Adrenal gland (tissue), 9 donors: ENCODE measurements at regions not wholly inside any gene's neighbourhood (a gene's known extent, or its start where the extent isn't known, plus 50 kb on each side); places are given as distances from the start of the nearest gene placed in this dataset.

Experiments
- DNase-seq, 7 donors: peaks; one replicate each; pipeline ENCODE4 v3.0.0-alpha.2; 2019 to 2020
- H3K27ac ChIP-seq, 5 donors: fragments of 200-600 bp; sonication (generic) in 4 of 5; 1 replicate in 3 of 5; 2 replicates in 2 of 5; pipeline versions ENCODE4 v1.5.1 to v1.8.0; 2016 to 2020; ENCODE audit warnings: mild to moderate bottlenecking in 1 of 5
- H3K27me3 ChIP-seq: fragments of 200-600 bp; 2 replicates; pipeline ENCODE4 v1.8.0; 2021
- H3K36me3 ChIP-seq, 2 donors: fragments of 200-600 bp; replicated peaks in 1 of 2; 1 replicate in 1 of 2; 2 replicates in 1 of 2; pipeline versions ENCODE4 v1.5.1 to v1.8.0; 2018 to 2022
- H3K4me1 ChIP-seq, 2 donors: fragments of 200-600 bp; replicated peaks in 1 of 2; 1 replicate in 1 of 2; 2 replicates in 1 of 2; pipeline versions ENCODE4 v1.5.1 to v1.8.0; 2018 to 2021
- H3K4me3 ChIP-seq, 4 donors: fragments of 200-600 bp; sonication (generic) in 3 of 4; one replicate each; pipeline ENCODE4 v1.5.1; 2016 to 2018
- H3K9me3 ChIP-seq, 3 donors: fragments of 200-600 bp; sonication (generic) in 1 of 3; replicated peaks in 1 of 3; 1 replicate in 2 of 3; 2 replicates in 1 of 3; pipeline versions ENCODE4 v1.5.1 to v1.8.0; 2016 to 2021
- POLR2A ChIP-seq, 2 donors: fragments of 450-650 bp; IDR thresholded peaks; one replicate each; pipeline ENCODE4 v1.6.1; 2017; ENCODE audit warnings: antibody characterized with exemption in 2 of 2, mild to moderate bottlenecking in 2 of 2, moderate library complexity in 1 of 2
- WGBS, 4 donors: extraction: QIAGEN DNeasy Blood & Tissue Kit in 2 of 4; methylation state at CpG; one replicate each; pipeline versions ENCODE4 v1.1.5 to v1.1.7; 2013 to 2017; 5-methylcytosine and 5-hydroxymethylcytosine counted together
- intact Hi-C, 2 donors: fragments of 100-400 bp; cut with DNase I; formaldehyde crosslinking; loops; one replicate each; pipeline versions ENCODE4 v1.14.1 to v1.15.0; 2022 to 2023
- TF ChIP-seq, protein P1 (sequence below), 6 experiments: fragments of 450-650 bp in 4 of 6; fragments of 200-600 bp in 2 of 6; sonication (generic) in 1 of 6; IDR thresholded peaks; 1 replicate in 5 of 6; 2 replicates in 1 of 6; pipeline versions ENCODE4 v1.5.1 to v1.8.0; 2016 to 2021; ENCODE audit warnings: antibody characterized with exemption in 6 of 6, mild to moderate bottlenecking in 2 of 6, moderate library complexity in 1 of 6
- donor health status: healthy with polysubstance abuse.
- donor health status: Bipolar disorder and iron deficiency.
- donor health status: DM: yes; HTN: yes; CAD: no.
- donor health status: DM: no; HTN: no; CAD: no.
- donor health status: DM: no; HTN: no; CAD: no.

DNA sequence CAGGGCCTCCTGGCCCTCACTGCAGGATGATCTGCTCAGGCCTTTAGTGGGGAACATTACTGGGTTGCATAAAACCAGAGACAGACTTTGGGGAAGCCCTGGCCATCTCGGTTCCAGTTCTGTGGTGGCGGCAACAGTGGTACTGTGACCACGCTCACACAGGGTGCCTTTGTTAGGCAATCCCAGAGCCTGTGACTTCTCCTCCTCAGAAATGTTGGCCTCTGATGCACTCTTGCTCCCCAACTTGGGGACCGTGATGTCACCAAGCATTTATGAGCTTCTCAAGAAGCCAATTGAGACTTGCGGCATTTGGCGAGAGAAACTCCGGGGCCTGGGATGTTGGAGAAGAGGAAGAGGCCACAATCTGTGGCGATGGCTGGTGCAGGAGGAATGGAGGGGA, 80.9 kb upstream of the PKDCC start:
- no peaks in the 10 kb centered on the region for H3K9me3 ChIP-seq
- H3K27ac ChIP-seq: peak overlapping the region in 3 of 5 donors; percentile 4 to 90 (median 79)
- peak in 2 of 7 donors; percentile 14 to 64 for DNase-seq
- no peaks in the 10 kb centered on the region for H3K36me3 ChIP-seq
- TF ChIP-seq POLR2A (IDR thresholded peaks at IDR 0.05): no peak
- no peak overlapping the region for H3K4me3 ChIP-seq
- H3K4me1 ChIP-seq: peaks cover 0 to 34% of the 10 kb centered on the region in 2 donors
- WGBS, 4 donors: 67 to 81% (median 80%) methylated on average over 7 to 8 of the region's 8 CpGs
- H3K27me3 ChIP-seq: no peaks in the 10 kb centered on the region
- intact Hi-C loops: no loop called here

DNA sequence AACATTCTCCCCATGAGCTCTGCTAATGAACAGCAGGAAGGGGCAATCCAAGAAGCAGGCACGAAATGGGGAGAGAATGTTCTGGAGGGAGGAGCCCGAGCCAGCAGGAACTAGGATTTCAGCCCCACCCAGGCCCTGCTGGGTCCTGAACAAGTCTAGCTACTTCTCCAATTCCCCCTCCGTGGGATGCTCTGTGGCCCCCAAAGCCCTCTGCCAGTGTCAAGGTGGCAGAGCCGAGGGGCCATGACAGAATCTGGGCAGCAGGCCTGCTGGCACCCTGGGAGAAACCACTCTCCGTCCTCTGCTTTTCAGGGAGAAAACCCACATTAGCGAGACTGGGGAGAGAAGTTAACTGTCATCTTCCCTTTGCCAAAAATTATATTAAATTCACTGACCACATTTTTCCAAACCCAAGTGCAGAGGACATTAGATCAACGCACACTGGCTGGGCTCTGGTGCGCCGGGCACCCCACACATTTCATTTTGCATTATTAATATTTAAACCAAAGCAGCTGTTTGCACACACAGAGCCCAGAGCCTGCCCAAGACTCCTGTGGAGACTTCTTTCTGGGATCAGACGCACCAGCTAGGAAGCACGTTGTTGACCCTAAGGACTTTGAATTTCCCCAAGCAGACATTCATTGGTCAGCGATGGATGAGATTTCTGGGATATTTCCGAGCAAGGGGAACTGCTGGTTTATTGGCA, 80.2 kb upstream of the PKDCC start:
- Histone ChIP-seq H3K9me3 (no peaks in the 10 kb centered on the region), H3K4me3 (no peak overlapping the region), H3K4me1 (peaks cover 0 to 29% of the 10 kb centered on the region in 2 donors), H3K36me3 (no peaks in the 10 kb centered on the region), H3K27me3 (no peaks in the 10 kb centered on the region), H3K27ac (peak overlapping the region in 2 of 5 donors; percentile 79 to 90)
- TF ChIP-seq POLR2A (IDR thresholded peaks at IDR 0.05): no peak
- TF ChIP-seq, protein P1, sequence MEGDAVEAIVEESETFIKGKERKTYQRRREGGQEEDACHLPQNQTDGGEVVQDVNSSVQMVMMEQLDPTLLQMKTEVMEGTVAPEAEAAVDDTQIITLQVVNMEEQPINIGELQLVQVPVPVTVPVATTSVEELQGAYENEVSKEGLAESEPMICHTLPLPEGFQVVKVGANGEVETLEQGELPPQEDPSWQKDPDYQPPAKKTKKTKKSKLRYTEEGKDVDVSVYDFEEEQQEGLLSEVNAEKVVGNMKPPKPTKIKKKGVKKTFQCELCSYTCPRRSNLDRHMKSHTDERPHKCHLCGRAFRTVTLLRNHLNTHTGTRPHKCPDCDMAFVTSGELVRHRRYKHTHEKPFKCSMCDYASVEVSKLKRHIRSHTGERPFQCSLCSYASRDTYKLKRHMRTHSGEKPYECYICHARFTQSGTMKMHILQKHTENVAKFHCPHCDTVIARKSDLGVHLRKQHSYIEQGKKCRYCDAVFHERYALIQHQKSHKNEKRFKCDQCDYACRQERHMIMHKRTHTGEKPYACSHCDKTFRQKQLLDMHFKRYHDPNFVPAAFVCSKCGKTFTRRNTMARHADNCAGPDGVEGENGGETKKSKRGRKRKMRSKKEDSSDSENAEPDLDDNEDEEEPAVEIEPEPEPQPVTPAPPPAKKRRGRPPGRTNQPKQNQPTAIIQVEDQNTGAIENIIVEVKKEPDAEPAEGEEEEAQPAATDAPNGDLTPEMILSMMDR (IDR thresholded peaks at IDR 0.05): no peak
- intact Hi-C loops: no loop called here
- WGBS, 4 donors: 63 to 76% (median 70%) methylated on average over 10 to 13 of the region's 13 CpGs
- peak in 1 of 7 donors; percentile 5 for DNase-seq

DNA sequence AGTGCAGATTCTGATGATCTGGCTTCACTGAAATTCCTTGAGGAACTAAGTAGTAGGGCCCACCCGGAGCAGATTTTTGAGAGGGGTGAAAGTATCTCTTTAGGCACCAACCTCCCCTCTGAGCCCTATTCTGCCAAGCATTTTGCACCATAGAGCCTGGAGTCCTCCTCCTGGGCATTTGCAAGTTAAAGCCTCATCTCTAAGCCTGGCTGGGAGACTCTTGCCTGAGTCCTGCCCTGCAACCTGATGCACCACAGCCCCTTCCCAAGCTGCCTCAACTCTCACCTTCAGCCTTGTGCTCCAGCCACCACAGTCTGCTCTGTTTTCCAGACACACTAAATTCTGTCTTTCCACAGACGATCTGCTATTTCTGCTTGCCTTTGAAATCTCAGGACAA, 79.6 kb upstream of the PKDCC start:
- Histone ChIP-seq H3K4me1 (peaks cover 0 to 27% of the 10 kb centered on the region in 2 donors), H3K27me3 (no peaks in the 10 kb centered on the region), H3K4me3 (no peak overlapping the region), H3K9me3 (no peaks in the 10 kb centered on the region), H3K27ac (peak overlapping the region in 1 of 5 donors; percentile 90), H3K36me3 (no peaks in the 10 kb centered on the region)
- no peak for DNase-seq
- TF ChIP-seq, protein P1 (IDR thresholded peaks at IDR 0.05): no peak
- TF ChIP-seq POLR2A (IDR thresholded peaks at IDR 0.05): no peak
- WGBS, 4 donors: 58 to 68% (median 61%) methylated on average over 2 of the region's 2 CpGs
- intact Hi-C loops: no loop called here

DNA sequence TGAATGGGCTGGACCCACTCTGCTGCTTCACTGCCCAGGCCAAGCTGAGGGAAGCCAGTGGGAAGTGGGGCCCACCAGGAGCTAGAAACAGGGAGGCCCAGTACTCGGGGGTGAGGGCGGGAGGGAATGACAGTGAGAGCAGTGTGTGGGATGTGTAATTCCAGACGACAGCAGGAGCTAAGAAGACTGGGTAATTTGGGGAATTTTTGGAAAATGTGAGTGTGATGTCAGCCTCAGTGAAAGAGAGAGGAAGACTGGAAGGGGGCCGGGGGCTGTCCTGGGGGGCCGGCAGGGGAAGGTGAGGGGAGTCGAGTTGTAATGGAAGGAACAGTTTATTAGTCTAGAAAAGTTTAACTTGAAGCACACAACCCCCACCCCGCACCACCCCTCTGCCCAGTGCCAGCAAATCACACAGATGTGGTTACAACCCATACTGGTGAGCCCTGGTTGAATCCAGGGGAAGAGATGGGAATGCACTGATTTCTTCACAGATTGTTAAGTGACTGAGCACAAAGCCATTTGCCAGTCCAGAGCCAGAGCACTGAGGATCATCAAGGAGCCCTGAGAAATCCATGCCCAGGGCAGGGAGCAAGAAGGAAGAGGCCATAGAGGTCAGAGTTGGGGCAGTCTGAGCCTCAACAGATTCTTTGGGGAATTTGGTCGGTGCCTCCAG, 76.7 kb upstream of the PKDCC start:
- Histone ChIP-seq H3K27me3 (no peaks in the 10 kb centered on the region), H3K27ac (no peak overlapping the region), H3K4me1 (peaks cover 0 to 3% of the 10 kb centered on the region in 2 donors), H3K4me3 (no peak overlapping the region), H3K36me3 (no peaks in the 10 kb centered on the region), H3K9me3 (no peaks in the 10 kb centered on the region)
- DNase-seq: no peak
- intact Hi-C loops: no loop called here
- TF ChIP-seq, protein P1 (IDR thresholded peaks at IDR 0.05): no peak
- TF ChIP-seq POLR2A (IDR thresholded peaks at IDR 0.05): no peak
- 78 to 84% (median 81%) methylated on average over 7 to 8 of the region's 8 CpGs for WGBS, 4 donors
